Left kidney (tissue), 1 donor: ENCODE measurements at regions not wholly inside any gene's neighbourhood (a gene's known extent, or its start where the extent isn't known, plus 50 kb on each side); places are given as distances from the start of the nearest gene placed in this dataset.
"Not testable (repeated sequence)": the region's sequence is repeated elsewhere in the genome, so short reads cannot be mapped to it uniquely, and the experiment has no call there.

Experiments
- DNase-seq: peaks from one replicate; pipeline ENCODE4 v3.0.0-alpha.2; 2013

DNA sequence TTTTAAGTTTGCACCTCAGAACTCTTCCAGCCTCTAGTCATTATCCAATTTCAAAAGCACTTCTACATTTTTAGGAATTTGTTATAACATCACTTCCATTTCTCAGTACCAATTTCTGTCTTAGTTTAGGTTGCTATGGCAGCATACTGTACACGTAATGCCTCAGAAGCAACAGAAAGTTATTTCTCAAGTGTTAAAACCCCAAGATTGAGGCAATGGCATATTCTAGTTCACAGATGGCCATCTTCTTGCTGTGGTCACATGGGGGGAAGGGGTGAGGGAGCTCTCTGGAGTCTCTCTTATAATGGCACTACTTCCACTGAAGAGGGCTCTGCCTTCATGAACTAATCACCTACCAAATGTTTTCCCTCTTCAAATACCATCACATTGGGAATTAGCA is 220.3 kb upstream of the CTSO start:
- DNase-seq: no peak

DNA sequence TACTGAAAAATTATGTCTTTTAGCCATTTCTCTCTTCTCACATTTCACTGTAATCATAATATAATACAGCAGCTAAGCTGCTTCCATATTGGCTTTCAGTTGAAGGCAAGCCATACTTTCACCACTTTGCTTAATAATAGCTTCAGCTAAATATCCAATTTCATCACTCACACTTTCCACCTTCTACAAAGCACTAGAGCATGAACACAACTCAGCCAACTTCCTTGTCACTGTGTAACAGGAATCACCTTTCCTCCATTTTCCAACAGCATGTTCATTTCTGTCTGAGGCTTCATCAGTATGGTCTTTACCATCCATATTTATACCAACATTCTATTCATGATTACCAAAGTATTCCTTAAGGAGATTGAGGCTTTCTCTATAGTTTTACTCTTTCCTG is 219.8 kb upstream of the CTSO start:
- no peak for DNase-seq

DNA sequence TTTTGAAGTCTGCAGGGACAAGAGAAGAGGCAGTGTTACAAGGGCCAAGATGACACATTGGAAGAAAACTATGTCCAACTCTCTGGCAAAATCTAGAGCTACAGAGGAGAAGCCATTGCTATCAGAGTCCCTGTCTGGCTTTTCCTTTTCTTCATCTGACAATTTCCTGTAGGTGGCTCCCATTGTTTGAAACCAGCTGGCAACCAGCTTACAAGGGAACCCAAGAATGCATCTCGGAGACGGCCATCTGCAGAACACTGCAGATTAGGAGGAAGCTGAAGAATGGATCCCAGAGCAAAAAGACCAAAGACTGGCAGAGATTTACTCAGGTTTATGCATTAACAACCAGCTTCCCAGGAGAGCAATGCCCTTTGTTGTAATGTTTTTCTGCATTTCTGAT is 216.2 kb upstream of the CTSO start:
- no peak for DNase-seq

DNA sequence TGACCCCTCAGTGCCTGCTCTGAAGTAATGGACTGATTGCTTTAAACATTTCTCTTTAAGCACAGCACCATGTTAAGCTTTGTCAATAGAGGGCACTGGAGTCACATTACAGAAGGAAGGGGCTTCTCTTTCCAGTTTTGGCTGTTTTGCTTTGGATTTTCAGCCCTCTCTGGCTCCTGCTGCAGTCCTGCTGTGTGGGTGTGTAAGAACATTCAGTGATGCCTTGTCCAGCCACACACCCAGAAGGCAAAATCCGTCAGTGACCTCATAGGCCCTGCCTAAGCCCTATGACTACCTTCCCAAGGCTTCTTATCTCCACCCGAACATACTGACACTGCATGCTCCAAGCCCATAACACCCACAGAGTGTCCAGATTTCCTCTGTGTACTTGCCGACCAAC is 215.3 kb upstream of the CTSO start:
- DNase-seq: peak; percentile 60

DNA sequence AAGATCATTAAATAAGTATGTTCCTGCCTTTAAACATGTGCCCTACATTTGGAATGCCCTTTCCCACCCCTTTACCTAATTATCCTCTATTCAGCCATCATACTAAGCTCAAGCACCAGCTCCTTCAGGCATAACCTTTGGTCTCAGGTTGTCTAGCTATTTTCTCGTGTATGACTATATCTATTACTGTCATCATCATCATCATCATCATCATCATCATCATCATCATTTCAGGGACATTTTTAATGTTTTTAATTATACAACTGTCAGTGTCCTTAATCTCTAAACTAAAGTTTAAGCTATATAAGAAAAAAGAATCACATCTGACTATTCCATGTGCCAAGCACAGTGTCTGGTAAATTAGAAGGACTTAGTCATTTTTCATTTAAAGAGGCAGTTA is 214.6 kb upstream of the CTSO start:
- no peak for DNase-seq

DNA sequence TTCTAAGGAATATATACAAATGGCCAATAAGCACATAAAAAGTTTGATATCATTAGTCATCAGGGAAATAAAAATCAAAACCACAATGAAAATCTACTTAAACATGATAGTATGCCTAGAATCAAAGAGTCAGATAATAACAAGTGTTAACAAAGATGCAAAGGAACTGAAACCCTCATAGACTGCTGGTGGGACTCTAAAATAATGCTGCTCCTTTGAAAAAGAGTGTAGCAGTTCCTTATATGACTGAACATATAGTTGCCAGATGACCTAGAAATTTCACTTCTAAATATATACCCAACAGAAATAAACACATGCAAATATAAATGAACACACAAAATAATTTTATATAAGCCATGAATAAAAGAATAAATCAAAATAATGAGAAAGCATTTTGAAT is 205.1 kb upstream of the CTSO start:
- DNase-seq: no peak

DNA sequence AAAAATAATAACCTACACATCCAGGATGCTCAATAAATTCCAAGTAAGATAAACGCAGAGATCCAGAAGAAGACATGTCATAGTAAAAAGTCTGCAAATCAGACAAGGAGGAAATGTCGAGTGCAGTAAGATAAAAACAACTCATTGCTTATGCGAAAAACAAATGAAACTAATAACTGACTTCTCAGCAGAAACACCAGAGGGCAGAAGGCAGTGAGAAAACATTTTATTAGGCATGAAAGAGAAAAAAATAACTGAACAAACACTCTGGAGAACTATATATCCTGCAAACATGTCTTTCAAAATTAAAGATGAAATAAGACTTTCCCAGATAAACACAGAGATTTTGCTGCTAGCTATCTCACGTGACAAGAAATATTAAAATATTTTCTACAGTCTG is 201.3 kb upstream of the CTSO start:
- DNase-seq: no peak

DNA sequence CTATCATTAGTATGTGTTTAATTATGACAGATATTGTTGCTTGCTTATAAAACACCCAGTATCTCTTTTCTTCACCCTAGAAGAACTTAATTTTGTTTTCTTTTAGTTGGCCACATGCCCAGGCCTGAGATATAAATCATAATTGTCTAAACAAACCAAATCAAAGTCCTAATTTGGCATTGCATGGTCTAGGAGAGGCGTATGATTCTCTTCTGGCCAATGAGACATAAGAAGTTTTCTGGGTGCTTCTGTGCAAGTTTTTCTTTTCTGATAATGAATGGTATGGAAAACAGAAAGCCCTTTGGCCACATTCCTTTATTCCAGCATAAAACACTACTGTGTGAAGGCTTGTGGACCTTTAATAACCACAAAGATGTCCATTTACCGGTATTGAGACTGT is 192.9 kb upstream of the CTSO start:
- DNase-seq: no peak

DNA sequence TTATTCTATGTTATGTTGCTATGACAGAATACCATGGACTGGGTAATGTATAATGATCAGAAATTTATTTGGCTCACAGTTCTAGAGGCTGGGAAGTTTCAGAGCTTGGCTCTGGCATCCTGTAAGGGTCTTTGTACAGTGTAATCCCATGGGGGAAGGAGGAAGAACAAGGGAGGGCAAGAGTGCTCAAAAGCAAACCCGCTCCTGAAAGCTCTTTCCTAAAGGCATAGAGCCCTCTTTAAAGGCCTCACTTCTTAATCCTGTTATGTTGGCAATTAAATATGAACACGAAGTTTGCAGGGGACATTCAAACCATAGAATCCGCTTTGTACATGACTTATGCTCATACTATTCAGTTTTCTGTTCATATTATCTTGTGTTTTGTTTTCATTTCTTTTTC is 191.3 kb upstream of the CTSO start:
- no peak for DNase-seq

DNA sequence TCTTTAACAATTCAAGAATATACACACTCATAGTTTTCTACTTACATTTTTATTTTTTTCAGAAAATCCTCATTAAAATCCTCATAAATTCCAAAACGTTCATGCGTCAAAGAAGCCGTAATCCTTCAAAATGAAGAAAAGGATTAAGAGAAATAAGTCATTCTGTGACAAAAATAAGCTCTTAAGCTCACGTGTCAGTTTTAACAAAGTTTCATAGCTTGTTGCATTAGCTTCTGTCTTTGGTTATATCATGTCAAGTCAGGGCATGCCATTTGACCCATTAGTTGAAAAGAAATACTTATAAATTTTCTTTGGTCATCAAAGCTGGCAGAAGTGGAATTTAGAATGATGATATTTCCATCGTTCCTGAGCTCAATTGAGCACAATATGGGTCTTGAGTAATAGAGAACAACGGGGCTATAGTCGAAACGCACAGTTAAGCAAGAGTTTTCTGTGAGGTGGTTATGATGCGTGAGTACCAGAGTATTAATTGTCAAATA is 185.2 kb upstream of the CTSO start:
- no peak for DNase-seq

DNA sequence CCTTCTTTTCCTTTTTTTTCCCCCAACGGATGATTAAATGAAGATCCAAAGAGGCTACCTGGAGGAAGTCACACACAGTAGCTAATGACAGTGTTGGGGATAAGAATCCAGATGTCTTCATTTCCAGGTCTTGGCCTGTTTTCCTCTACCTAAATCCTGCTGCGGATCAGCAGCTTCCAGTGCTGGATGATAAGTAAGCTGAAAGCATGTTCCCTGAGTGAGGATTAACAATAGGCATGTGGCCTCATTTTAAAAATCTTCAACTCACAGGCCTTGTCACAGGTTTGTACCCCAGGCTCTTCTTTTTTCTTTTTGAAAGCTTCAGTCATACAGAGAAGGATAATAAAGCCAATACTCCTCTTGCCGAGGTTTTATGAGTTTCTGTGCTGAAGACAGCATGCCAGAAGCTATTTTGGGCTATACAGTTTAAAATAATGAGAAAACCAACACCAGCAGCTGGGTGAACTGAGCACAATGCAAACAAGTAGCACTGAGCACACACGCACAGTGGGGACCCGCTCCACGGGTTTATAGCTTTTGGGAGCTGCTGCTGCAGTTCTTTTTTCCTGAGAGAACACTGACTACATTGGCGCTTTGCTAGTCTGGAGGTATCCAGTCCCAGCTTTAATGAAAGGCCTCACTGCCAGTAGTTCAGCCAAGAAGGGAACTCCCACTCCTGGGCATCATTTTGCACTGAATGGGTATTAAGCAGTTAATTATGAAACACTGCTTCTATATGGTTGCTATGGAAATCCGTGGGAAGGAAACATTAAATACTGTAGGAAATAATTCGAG is 184.2 kb upstream of the CTSO start:
- no peak for DNase-seq

DNA sequence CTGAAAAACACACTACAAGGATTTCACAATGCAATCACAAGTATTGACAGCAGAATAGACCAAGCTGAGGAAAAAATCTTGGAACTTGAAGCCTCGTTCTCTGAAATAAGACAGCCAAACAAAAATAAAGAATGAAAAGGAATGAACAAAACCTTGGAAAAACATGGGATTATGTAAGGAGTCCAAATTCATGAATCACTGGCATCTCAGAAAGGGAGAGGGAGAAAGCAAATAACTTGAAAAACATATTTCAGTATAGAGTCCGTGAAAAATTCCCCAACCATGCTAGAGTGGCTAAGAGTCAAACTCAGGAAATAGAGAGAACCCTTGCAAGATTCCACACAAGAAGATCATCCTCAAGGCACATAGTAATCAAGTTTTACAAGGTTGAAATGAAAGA is 178.5 kb upstream of the CTSO start:
- DNase-seq: no peak

DNA sequence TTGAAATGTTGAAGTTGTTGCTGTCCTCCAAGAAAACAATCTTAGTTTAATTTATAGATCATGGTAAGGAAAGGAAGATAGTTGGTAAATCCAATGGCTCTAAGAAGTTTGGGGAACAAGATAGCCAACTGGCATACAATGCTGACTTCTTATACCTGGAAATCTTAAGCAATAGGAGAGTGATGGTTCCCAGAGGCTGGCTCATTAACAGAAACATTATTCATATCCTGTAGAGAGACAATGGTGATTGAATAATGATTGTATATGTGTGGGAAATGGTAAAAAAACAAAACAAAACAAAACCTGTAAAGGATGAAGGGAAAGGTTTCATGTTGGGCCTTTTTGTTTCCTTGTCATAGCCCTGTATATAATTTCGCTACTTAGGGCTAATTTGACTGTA is 174.9 kb upstream of the CTSO start:
- DNase-seq: no peak

DNA sequence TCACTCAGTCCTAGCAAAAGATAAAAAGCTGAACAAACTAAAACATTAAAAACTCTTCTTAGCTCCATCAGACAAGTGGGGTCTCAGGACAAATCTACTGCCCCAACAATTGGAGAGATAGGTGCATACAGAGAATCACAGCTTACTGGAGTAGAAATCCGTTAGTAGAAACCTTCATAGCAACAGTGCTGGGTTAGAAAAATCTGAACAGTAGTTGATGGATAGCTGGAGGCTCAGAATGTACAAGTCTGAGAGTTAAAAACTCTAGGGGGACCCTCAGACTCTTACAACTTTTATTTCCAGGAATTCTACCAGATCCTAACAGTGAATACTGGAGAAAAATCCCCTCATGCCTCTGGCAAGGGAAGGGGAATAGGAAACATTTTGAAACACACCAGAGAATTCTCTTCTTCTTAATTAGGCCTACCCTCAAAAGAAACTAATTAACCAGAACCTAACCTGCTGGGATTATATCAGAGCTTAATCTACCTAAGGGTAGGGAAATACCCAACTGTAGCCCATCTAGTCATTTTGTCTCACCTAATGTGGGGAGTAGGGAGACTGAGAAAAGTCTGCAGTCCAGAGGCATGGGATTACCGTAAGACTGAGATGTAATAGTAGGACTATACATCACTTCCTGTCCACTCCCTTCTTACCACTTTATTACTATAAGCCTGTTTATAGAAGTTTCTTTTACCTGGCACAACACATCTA is 165.0 kb upstream of the CTSO start:
- no peak for DNase-seq

DNA sequence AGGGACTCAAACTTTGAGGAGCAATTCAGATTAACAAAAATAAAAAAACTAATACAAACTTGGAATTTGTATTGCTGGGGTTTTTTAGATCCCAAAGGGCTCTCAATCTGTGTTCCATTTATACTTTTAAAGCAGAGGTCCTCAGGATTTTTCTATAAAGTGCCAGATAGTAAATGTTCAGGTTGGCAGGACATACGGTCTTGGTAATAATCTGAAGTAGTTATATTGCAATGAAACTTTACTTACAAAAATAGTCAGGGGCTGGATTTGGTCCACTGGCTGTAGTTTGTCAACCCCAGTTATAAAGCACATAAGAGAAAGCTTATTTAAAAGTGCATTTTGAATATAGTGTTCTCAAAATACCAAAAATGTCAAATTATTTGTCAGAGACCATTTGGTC is 164.1 kb upstream of the CTSO start:
- DNase-seq: no peak

DNA sequence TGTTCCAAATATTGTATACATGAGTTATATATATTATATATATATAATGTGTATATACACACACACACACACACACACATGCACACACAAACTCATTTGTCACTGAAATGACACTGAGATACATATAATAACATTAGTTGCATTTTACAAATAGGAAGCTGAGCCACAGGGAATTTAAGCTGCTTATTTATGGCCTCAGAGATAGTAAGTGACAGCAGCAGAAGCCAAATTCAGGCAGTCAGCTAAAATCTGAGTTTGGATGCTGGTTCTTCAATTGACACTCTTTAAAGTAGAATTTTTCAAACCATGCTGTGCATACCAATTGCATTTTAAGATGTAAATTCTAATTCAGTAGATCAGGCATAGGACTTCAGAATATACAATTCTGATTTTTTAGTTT is 163.3 kb upstream of the CTSO start:
- no peak for DNase-seq

DNA sequence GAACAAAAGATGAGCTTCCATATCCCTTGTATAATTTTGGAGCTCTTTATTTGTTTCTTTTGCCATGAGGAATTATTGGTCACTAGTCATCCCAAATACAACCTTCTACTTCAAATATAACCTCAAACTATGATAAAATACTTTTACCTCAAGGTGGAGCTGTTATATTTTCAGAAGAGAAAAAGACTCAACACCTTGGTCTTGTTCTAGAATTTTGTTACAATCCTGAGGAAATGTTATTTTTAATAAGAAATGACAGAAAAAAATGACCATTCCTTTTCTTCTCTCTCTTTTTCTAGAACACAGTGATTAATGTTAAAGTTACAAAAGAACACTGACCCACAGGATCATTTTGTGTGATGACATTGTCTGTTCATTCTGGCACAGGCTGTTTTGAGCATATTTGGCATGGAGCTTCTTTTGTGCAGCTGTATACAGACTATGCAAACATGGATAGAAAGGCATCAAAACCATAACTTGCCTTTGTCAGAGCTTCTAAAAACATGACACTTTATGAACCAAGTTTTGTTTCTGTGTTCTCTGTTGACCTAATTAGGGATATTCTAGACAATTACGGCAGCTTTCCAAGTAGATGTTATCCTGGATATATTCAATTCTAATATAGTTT is 159.6 kb upstream of the CTSO start:
- DNase-seq: no peak

DNA sequence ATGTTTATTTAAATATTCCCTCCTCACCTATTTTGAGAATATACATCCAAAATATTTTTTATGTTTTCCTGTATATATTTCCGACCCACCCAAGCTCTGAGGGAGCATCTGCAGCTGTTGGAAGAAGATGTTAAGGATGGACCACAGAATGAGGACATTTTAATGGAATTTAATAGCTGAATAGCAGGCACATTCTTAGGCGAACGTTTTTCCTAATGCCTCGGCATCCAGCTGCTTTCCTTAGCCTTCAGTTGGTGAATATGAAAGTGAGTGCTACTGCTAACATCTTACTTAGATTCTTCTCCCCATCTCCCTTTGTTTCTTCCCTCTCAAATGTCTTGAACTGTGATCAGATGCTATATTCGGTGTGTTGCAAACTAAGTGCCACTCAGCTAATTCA is 158.0 kb upstream of the CTSO start:
- no peak for DNase-seq

DNA sequence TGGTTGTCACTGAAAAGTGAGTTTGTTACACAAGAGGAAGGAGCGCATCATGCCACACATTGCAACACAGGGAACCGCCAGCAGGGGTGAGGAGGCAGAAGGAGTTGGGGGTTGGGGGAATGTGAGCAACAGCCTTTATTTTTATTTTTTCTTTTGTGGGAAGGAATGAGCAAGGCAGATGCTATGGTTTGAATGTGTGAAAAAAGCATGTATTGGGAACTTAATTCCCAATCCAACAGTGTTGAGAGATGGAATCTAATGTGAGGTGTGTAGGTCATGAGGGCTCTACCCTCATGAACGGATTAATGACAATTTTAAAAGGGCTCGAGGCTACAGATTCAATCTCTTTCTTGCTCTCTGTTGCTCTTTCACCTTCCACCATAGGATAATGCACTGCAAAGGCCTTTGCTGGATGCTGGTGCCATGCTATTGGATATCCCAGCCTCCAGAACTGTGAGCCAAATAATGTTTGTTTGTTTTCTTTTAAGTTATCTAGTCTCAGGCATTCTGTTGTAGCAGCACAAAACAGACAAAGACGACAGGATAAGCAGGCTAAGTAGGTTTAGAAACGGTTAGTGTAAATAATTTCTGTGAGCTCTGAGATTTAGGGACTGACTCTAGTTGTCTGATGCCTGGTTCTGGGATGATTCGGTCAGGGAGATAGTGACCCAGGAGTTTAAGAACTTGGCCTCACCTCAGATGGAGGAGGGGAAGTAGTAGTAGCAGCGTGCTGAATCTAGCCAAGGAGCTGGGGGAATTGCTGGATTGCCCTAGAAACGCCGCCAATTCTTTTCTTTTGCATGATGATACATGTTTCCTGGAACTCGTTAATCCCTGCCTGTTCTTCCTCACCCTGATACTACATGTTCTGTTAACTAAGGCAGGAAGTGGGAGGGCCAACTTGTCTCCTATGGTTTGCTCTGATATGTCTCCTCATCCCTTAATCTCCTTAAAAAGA is 156.6 kb upstream of the CTSO start:
- no peak for DNase-seq

DNA sequence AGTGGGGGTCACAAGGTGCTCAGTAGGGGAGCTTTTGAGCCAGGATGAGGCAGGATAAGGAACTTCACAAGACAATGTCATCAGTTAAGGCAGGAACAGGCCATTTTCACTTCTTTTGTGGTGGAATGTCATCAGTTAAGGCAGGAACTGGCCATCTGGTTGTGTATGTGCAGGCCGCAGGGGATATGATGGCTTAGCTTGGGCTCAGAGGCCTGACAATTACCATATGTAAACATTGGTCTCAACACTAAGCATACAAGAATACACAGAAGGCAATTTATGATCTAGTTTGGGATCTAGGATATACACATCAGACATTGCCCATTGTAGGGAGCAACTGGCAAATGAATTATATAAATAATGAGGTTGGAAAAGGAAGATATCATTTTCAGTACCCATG is 155.4 kb upstream of the CTSO start:
- not testable (repeated sequence) for DNase-seq

DNA sequence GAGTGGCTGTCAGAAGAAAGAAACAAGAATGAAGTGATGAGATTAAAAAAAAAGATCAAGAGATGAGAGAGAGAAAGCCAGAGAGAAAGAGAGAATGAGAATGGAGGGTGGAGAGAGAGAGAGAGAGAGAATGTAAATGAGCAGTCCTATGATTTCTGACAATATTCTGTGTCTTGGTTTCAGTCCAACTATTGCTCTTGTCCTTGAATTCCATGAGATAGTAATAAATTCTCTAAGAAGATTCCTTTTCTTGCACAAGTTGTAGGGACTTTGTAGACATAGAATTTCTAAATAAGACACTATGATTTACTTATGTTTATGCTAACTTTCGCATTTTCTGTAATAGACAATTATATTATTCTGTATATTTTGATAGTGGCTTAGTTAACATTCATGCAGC is 149.6 kb upstream of the CTSO start:
- no peak for DNase-seq

DNA sequence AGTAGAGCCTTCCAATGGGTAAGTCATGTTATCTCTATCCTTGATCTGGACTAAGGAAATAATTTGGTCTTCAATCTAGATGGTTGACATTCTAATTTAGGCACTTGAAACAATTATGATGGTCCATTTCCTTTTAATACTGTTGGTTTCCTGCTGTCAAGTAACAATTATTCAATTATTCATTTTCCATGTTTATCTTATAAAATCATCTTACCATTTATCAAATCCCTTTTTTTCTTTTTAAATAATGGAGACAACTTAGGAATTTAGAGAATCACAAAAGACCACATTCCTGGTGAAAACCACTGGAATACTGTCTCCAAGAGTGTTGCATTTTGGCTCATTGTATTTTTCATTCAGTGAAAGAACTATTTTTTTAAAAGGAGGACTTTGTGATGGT is 148.7 kb upstream of the CTSO start:
- no peak for DNase-seq
